IMR-90 (cell line): ENCODE measurements at regions not wholly inside any gene's neighbourhood (a gene's known extent, or its start where the extent isn't known, plus 50 kb on each side); places are given as distances from the start of the nearest gene placed in this dataset.
A peak's percentile ranks its signal among the peaks of the same experiment; 100 is the strongest.

ENCODE experiments used
- ATAC-seq: fragments of 200-7000 bp; cut with Tn5 transposase; 2 replicates; pipeline ENCODE4 v1.9.1; 2020; ENCODE audit warnings: low read depth, mild to moderate bottlenecking, moderate library complexity
- BruUV-seq: library from RNA; stranded (reverse); fragments of 400-500 nt; replicated peaks from 2 replicates; lab custom pipeline; 2021; lab: Mats Ljungman, UMichigan
- CTCF ChIA-PET: fragments of 300-600 bp; formaldehyde crosslinking; extraction: SDS; loops from one replicate; lab custom pipeline; 2021; ENCODE audit warnings: antibody characterized with exemption; lab: Yijun Ruan, JAX
- POLR2A ChIA-PET: fragments of 300-600 bp; sonication (Branson Sonifier 250); formaldehyde crosslinking; loops from one replicate; lab custom pipeline; 2022; ENCODE audit warnings: antibody characterized with exemption; ENCODE audit not compliant: unreplicated experiment; lab: Charles Lee
- DNase-seq: peaks from one replicate; pipeline ENCODE4 v3.0.0; 2013
- H2AFZ ChIP-seq: replicated peaks from 2 replicates; pipeline ENCODE3; 2013; ENCODE audit warnings: low read length, mild to moderate bottlenecking; ENCODE audit not compliant: poor library complexity
- H2AK5ac ChIP-seq: 2 replicates; pipeline ENCODE4 v1.6.1; 2013; ENCODE audit warnings: low read depth, low read length, inconsistent platforms
- H2AK9ac ChIP-seq: replicated peaks from 2 replicates; pipeline ENCODE3; 2013; ENCODE audit warnings: mild to moderate bottlenecking, low read depth, low read length, moderate library complexity; ENCODE audit not compliant: poor library complexity
- H2BK120ac ChIP-seq: 2 replicates; pipeline ENCODE4 v1.6.1; 2013; ENCODE audit warnings: low read depth, low read length, inconsistent platforms
- H2BK15ac ChIP-seq: 3 replicates; pipeline ENCODE4 v1.6.1; 2013; ENCODE audit warnings: low read depth, low read length, inconsistent platforms
- H2BK20ac ChIP-seq: 2 replicates; pipeline ENCODE4 v1.6.1; 2013; ENCODE audit warnings: low read depth, mild to moderate bottlenecking, inconsistent platforms, low read length, moderate library complexity
- H2BK5ac ChIP-seq: 2 replicates; pipeline ENCODE4 v1.6.1; 2013; ENCODE audit warnings: mild to moderate bottlenecking, low read depth, low read length, inconsistent platforms; ENCODE audit not compliant: poor library complexity, severe bottlenecking
- H3K14ac ChIP-seq: replicated peaks from 2 replicates; pipeline ENCODE4 v1.6.1; 2013; ENCODE audit warnings: low read depth, low read length, inconsistent platforms
- H3K18ac ChIP-seq: 2 replicates; pipeline ENCODE4 v1.6.1; 2013; ENCODE audit warnings: low read depth, low read length, control low read depth
- H3K23ac ChIP-seq: 2 replicates; pipeline ENCODE4 v1.6.1; 2013; ENCODE audit warnings: low read depth, low read length, inconsistent platforms
- H3K27ac ChIP-seq: 2 replicates; pipeline ENCODE4 v1.5.1; 2013; ENCODE audit warnings: mild to moderate bottlenecking, control low read depth, low read length; ENCODE audit not compliant: insufficient read depth
- H3K27me3 ChIP-seq: 2 replicates; pipeline ENCODE4 v1.6.1; 2013; ENCODE audit warnings: low read length; ENCODE audit not compliant: control insufficient read depth, insufficient read depth
- H3K36me3 ChIP-seq: 2 replicates; pipeline ENCODE4 v1.6.1; 2013; ENCODE audit warnings: low read length, mixed read lengths; ENCODE audit not compliant: control insufficient read depth, insufficient read depth
- H3K4ac ChIP-seq: 2 replicates; pipeline ENCODE4 v1.6.1; 2013; ENCODE audit warnings: low read depth, low read length, inconsistent platforms
- H3K4me1 ChIP-seq: 2 replicates; pipeline ENCODE4 v1.6.1; 2013; ENCODE audit warnings: low read length, mixed read lengths; ENCODE audit not compliant: control insufficient read depth, insufficient read depth
- H3K4me2 ChIP-seq: 2 replicates; pipeline ENCODE4 v1.6.1; 2013; ENCODE audit warnings: low read depth, mild to moderate bottlenecking, control low read depth, low read length, moderate library complexity
- H3K4me3 ChIP-seq: 2 replicates; pipeline ENCODE4 v1.5.1; 2013; ENCODE audit warnings: low read depth, mild to moderate bottlenecking, control low read depth, low read length, moderate library complexity; ENCODE audit not compliant: insufficient read depth
- H3K56ac ChIP-seq: 2 replicates; pipeline ENCODE4 v1.6.1; 2013; ENCODE audit warnings: low read length, inconsistent platforms; ENCODE audit not compliant: insufficient read depth; ENCODE audit errors: extremely low read depth
- H3K79me1 ChIP-seq, 2 experiments: 2 replicates each; pipeline ENCODE4 v1.6.1; 2013; ENCODE audit warnings: low read length in 2 of 2, inconsistent platforms in 1 of 2, low read depth in 1 of 2
- H3K9ac ChIP-seq: 2 replicates; pipeline ENCODE4 v1.6.1; 2013; ENCODE audit warnings: low read depth, low read length, control low read depth
- H3K9me1 ChIP-seq: 2 replicates; pipeline ENCODE4 v1.6.1; 2013; ENCODE audit warnings: low read length, inconsistent platforms; ENCODE audit not compliant: insufficient read depth
- H3K9me3 ChIP-seq: 2 replicates; pipeline ENCODE4 v1.6.1; 2013; ENCODE audit warnings: low read length; ENCODE audit not compliant: control insufficient read depth, insufficient read depth
- H4K20me1 ChIP-seq: 2 replicates; pipeline ENCODE4 v1.6.1; 2013; ENCODE audit warnings: low read length, inconsistent platforms; ENCODE audit not compliant: insufficient read depth
- H4K5ac ChIP-seq: 2 replicates; pipeline ENCODE4 v1.6.1; 2013; ENCODE audit warnings: mild to moderate bottlenecking, low read depth, low read length, control low read depth
- H4K8ac ChIP-seq, 2 experiments: 2 replicates each; pipeline ENCODE4 v1.6.1; 2013; ENCODE audit warnings: low read depth in 2 of 2, low read length in 2 of 2, control low read depth in 1 of 2, inconsistent platforms in 1 of 2
- H4K91ac ChIP-seq: 2 replicates; pipeline ENCODE4 v1.6.1; 2013; ENCODE audit warnings: low read depth, low read length, inconsistent platforms; ENCODE audit not compliant: insufficient read depth
- BHLHE40 ChIP-seq: fragments of 150-350 bp; IDR thresholded peaks from 2 replicates; pipeline ENCODE4 v1.6.1; 2016; ENCODE audit warnings: mild to moderate bottlenecking, low read depth, low read length
- CEBPB ChIP-seq: IDR thresholded peaks from 2 replicates; pipeline ENCODE4 v1.6.1; 2012; ENCODE audit warnings: low read depth, low read length, improper control_type of control experiment
- CTCF ChIP-seq: conservative IDR thresholded peaks from 2 replicates; pipeline ENCODE4 v1.5.1; 2012; ENCODE audit warnings: mild to moderate bottlenecking, low read depth, low read length, improper control_type of control experiment
- ELK1 ChIP-seq: fragments of 150-350 bp; IDR thresholded peaks from 2 replicates; pipeline ENCODE4 v1.6.1; 2016; ENCODE audit warnings: low read depth, mild to moderate bottlenecking, low read length, moderate library complexity, borderline replicate concordance
- FOS ChIP-seq: fragments of 150-350 bp; IDR thresholded peaks from 2 replicates; pipeline ENCODE4 v1.6.1; 2016; ENCODE audit warnings: low read depth, low read length
- MAFK ChIP-seq: IDR thresholded peaks from 2 replicates; pipeline ENCODE4 v1.6.1; 2012; ENCODE audit warnings: low read depth, low read length, improper control_type of control experiment
- MXI1 ChIP-seq: IDR thresholded peaks from 2 replicates; pipeline ENCODE4 v1.6.1; 2012; ENCODE audit warnings: low read depth, mild to moderate bottlenecking, low read length, moderate library complexity, borderline replicate concordance
- POLR2A ChIP-seq: IDR thresholded peaks from 2 replicates; pipeline ENCODE4 v1.6.1; 2012; ENCODE audit warnings: mild to moderate bottlenecking, low read depth, low read length
- RAD21 ChIP-seq: IDR thresholded peaks from 2 replicates; pipeline ENCODE4 v1.6.1; 2012; ENCODE audit warnings: low read length, improper control_type of control experiment
- RCOR1 ChIP-seq: IDR thresholded peaks from 2 replicates; pipeline ENCODE4 v1.6.1; 2012; ENCODE audit warnings: mild to moderate bottlenecking, low read length, improper control_type of control experiment; ENCODE audit not compliant: insufficient replicate concordance
- RFX5 ChIP-seq: IDR thresholded peaks from 2 replicates; pipeline ENCODE4 v1.8.0; 2012; ENCODE audit warnings: low read depth, mild to moderate bottlenecking, low read length, moderate library complexity
- USF2 ChIP-seq: fragments of 150-350 bp; IDR thresholded peaks from 2 replicates; pipeline ENCODE4 v1.6.1; 2017; ENCODE audit warnings: mild to moderate bottlenecking, antibody characterized with exemption, low read length, low read depth
- WGBS, 2 experiments: methylation state at CpG; one replicate each; pipeline versions ENCODE4 v1.1.5 to v1.1.7; 2013; ENCODE audit warnings: missing lambda C conversion rate in 2 of 2; ENCODE audit not compliant: insufficient read length in 1 of 2; ENCODE audit errors: extremely low coverage in 2 of 2; 5-methylcytosine and 5-hydroxymethylcytosine counted together
- dilution Hi-C: fragments of 300-500 bp; cut with HindIII; formaldehyde crosslinking; loops from one replicate; pipeline ENCODE4 v1.14.3; 2018; ENCODE audit warnings: low sequenced_read_pairs; ENCODE audit not compliant: unreplicated experiment
- in situ Hi-C: fragments of 300-500 bp; cut with MboI; formaldehyde crosslinking; loops from 3 replicates; pipeline ENCODE4 v1.14.3; 2019; ENCODE audit warnings: low sequenced_read_pairs, inconsistent platforms, mixed read lengths
- intact Hi-C: fragments of 100-400 bp; cut with micrococcal nuclease; formaldehyde crosslinking; loops from 2 replicates; pipeline ENCODE4 v1.10.0; 2022

- Histone ChIP-seq H3K4me1 (peaks cover 2% of the 10 kb centered on the region; the same call in 1 of the 2 replicates), H2BK5ac (no peak overlapping the region), H3K9me3 (no peaks in the 10 kb centered on the region), H4K20me1 (no peaks in the 10 kb centered on the region), H2BK15ac (no peak overlapping the region), H3K9me1 (no peaks in the 10 kb centered on the region), H4K91ac (no peak overlapping the region), H2AK9ac (no peak overlapping the region), H3K4ac (no peak overlapping the region), H3K4me3 (no peak overlapping the region), H4K8ac (peak overlapping the region in 1 of 2 experiments; percentile 25; a peak in 1 of 4 replicates), H2BK120ac (no peak overlapping the region), H3K36me3 (no peaks in the 10 kb centered on the region), H3K27ac (no peak overlapping the region), H2AK5ac (no peak overlapping the region), H3K27me3 (no peaks in the 10 kb centered on the region), H3K23ac (no peak overlapping the region), H3K9ac (no peak overlapping the region), H3K4me2 (no peak overlapping the region), H3K18ac (peak overlapping the region; percentile 57; the same call in 1 of the 2 replicates), H4K5ac (no peak overlapping the region), H2AFZ (no peak overlapping the region), H3K79me1 (no peaks in the 10 kb centered on the region), H3K56ac (no peak overlapping the region), H2BK20ac (no peak overlapping the region), H3K14ac (no peak overlapping the region)
- DNase-seq (no peak), ATAC-seq (no peak)
- ChIA-PET CTCF (interaction anchor here (1.4 kb wide), 1 partner anchor 11 kb away, joined by 3 read pairs; no protein-coding TSS in a partner anchor), POLR2A (no interaction called here)
- no TSS peak for BruUV-seq
- in situ Hi-C loops, result no loop called here
- intact Hi-C loops, result no loop called here
- dilution Hi-C loops, result no loop called here
- TF ChIP-seq RFX5, result no peak
- TF ChIP-seq MAFK, result no peak
- TF ChIP-seq CTCF, result no peak
- TF ChIP-seq FOS, result no peak
- TF ChIP-seq MXI1, result no peak
- no peak for TF ChIP-seq ELK1
- no peak for TF ChIP-seq RCOR1
- no peak for TF ChIP-seq BHLHE40
- TF ChIP-seq USF2, result no peak
- TF ChIP-seq CEBPB, result no peak
- no peak for TF ChIP-seq POLR2A
- no peak for TF ChIP-seq RAD21
- 40% methylated on average over 1 of the region's 8 CpGs; no CpG with 5 or more reads in 1 of the 2 experiments for WGBS, 2 experiments
These were observed 362.8 kb downstream of the FBXO15 start for GRCh38 chr18:73784853-73785252.
